H9 (cell line): ENCODE measurements at regions not wholly inside any gene's neighbourhood (a gene's known extent, or its start where the extent isn't known, plus 50 kb on each side); places are given as distances from the start of the nearest gene placed in this dataset.

Source experiments
- DNase-seq: peaks from one replicate; pipeline ENCODE4 v3.0.0-alpha.2; 2017
- H2AFZ ChIP-seq: one replicate; pipeline ENCODE4 v1.6.1; 2013; ENCODE audit warnings: mild to moderate bottlenecking, low read length, control low read depth, moderate library complexity
- H2AK5ac ChIP-seq: 2 replicates; pipeline ENCODE4 v1.6.1; 2013; ENCODE audit warnings: low read length, control low read depth, mixed read lengths; ENCODE audit not compliant: insufficient read length
- H2BK120ac ChIP-seq: one replicate; pipeline ENCODE4 v1.6.1; 2013; ENCODE audit warnings: low read depth, mild to moderate bottlenecking, low read length, control low read depth, inconsistent platforms; ENCODE audit not compliant: poor library complexity, severe bottlenecking
- H2BK12ac ChIP-seq: 2 replicates; pipeline ENCODE4 v1.6.1; 2013; ENCODE audit warnings: low read length, control low read depth, mixed read lengths, low read depth; ENCODE audit not compliant: insufficient read length
- H2BK15ac ChIP-seq: 2 replicates; pipeline ENCODE4 v1.6.1; 2013; ENCODE audit warnings: low read depth, low read length, control low read depth
- H2BK20ac ChIP-seq: one replicate; pipeline ENCODE4 v1.6.1; 2013; ENCODE audit warnings: low read depth, mild to moderate bottlenecking, low read length, control low read depth, inconsistent platforms; ENCODE audit not compliant: poor library complexity, severe bottlenecking
- H2BK5ac ChIP-seq: 2 replicates; pipeline ENCODE4 v1.6.1; 2013; ENCODE audit warnings: low read length, control low read depth, mixed read lengths; ENCODE audit not compliant: insufficient read length
- H3K14ac ChIP-seq: 2 replicates; pipeline ENCODE4 v1.6.1; 2013; ENCODE audit warnings: low read length, control low read depth; ENCODE audit not compliant: insufficient read depth
- H3K18ac ChIP-seq: 2 replicates; pipeline ENCODE4 v1.6.1; 2013; ENCODE audit warnings: low read depth, mild to moderate bottlenecking, mixed read lengths, low read length, control low read depth; ENCODE audit not compliant: insufficient read length
- H3K23ac ChIP-seq: 2 replicates; pipeline ENCODE4 v1.6.1; 2013; ENCODE audit warnings: low read length, control low read depth, mixed read lengths, low read depth; ENCODE audit not compliant: insufficient read length
- H3K23me2 ChIP-seq: 2 replicates; pipeline ENCODE4 v1.6.1; 2013; ENCODE audit warnings: low read depth, mild to moderate bottlenecking, mixed read lengths, low read length, control low read depth; ENCODE audit not compliant: insufficient read length, poor library complexity, severe bottlenecking
- H3K27ac ChIP-seq: 2 replicates; pipeline ENCODE4 v1.5.1; 2013; ENCODE audit warnings: low read length, control low read depth, mixed read lengths, low read depth; ENCODE audit not compliant: insufficient read length
- H3K27me3 ChIP-seq: 2 replicates; pipeline ENCODE4 v1.6.1; 2013; ENCODE audit warnings: low read length, control low read depth, inconsistent platforms; ENCODE audit not compliant: insufficient read depth
- H3K4ac ChIP-seq: 2 replicates; pipeline ENCODE4 v1.6.1; 2013; ENCODE audit warnings: low read depth, mild to moderate bottlenecking, control low read depth, inconsistent platforms, low read length, moderate library complexity
- H3K4me1 ChIP-seq: 2 replicates; pipeline ENCODE4 v1.6.1; 2013; ENCODE audit warnings: low read length, control low read depth, inconsistent platforms; ENCODE audit not compliant: insufficient read depth
- H3K4me2 ChIP-seq: 2 replicates; pipeline ENCODE4 v1.6.1; 2013; ENCODE audit warnings: low read length, control low read depth, mixed read lengths; ENCODE audit not compliant: insufficient read length, insufficient read depth
- H3K56ac ChIP-seq: 2 replicates; pipeline ENCODE4 v1.6.1; 2013; ENCODE audit warnings: low read depth, mild to moderate bottlenecking, mixed read lengths, low read length, control low read depth; ENCODE audit not compliant: insufficient read length
- H3K79me1 ChIP-seq: 2 replicates; pipeline ENCODE4 v1.6.1; 2013; ENCODE audit warnings: low read depth, mild to moderate bottlenecking, moderate library complexity, low read length, control low read depth, inconsistent platforms; ENCODE audit not compliant: insufficient read depth, poor library complexity, severe bottlenecking
- H3K79me2 ChIP-seq: 2 replicates; pipeline ENCODE4 v1.6.1; 2013; ENCODE audit warnings: low read length, control low read depth, inconsistent platforms; ENCODE audit not compliant: insufficient read depth
- H3K9ac ChIP-seq: 2 replicates; pipeline ENCODE4 v1.6.1; 2013; ENCODE audit warnings: low read length, control low read depth, mixed read lengths; ENCODE audit not compliant: insufficient read length; ENCODE audit errors: extremely low read depth
- H3K9me3 ChIP-seq: one replicate; pipeline ENCODE4 v1.6.1; 2013; ENCODE audit warnings: low read depth, low read length, inconsistent platforms; ENCODE audit not compliant: control insufficient read depth
- H3T11ph ChIP-seq: one replicate; pipeline ENCODE4 v1.6.1; 2013; ENCODE audit warnings: mild to moderate bottlenecking, low read length, control low read depth, inconsistent platforms
- H4K20me1 ChIP-seq: one replicate; pipeline ENCODE4 v1.6.1; 2013; ENCODE audit not compliant: control insufficient read depth, insufficient read length, insufficient read depth
- H4K5ac ChIP-seq: 2 replicates; pipeline ENCODE4 v1.6.1; 2013; ENCODE audit warnings: low read depth, mild to moderate bottlenecking, mixed read lengths, low read length, control low read depth; ENCODE audit not compliant: insufficient read length
- H4K8ac ChIP-seq: replicated peaks from 2 replicates; pipeline ENCODE4 v1.6.1; 2013; ENCODE audit warnings: low read length, control low read depth, mixed read lengths, low read depth; ENCODE audit not compliant: insufficient read length
- H4K91ac ChIP-seq: 2 replicates; pipeline ENCODE4 v1.6.1; 2013; ENCODE audit warnings: low read depth, mild to moderate bottlenecking, moderate library complexity, mixed read lengths, low read length, control low read depth; ENCODE audit not compliant: insufficient read length
- H3K27ac Mint-ChIP-seq, 3 experiments: 2 replicates in 2 of 3; 3 replicates in 1 of 3; pipeline ENCODE4 v1.8.0; 2020 to 2021; ENCODE audit warnings: mixed read lengths in 3 of 3, mild to moderate bottlenecking in 1 of 3, moderate library complexity in 1 of 3
- H3K27me3 Mint-ChIP-seq: 2 replicates; pipeline ENCODE4 v1.8.0; 2021; ENCODE audit warnings: low read depth, mild to moderate bottlenecking, moderate library complexity, mixed read lengths
- H3K36me3 Mint-ChIP-seq, 3 experiments: 2 replicates in 2 of 3; 3 replicates in 1 of 3; pipeline ENCODE4 v1.8.0; 2020 to 2021; ENCODE audit warnings: low read depth in 3 of 3, mixed read lengths in 3 of 3; ENCODE audit not compliant: insufficient read depth in 1 of 3
- H3K4me1 Mint-ChIP-seq, 2 experiments: 2 replicates each; pipeline ENCODE4 v1.8.0; 2020; ENCODE audit warnings: mixed read lengths in 2 of 2
- H3K4me3 Mint-ChIP-seq, 2 experiments: 2 replicates in 1 of 2; 3 replicates in 1 of 2; pipeline ENCODE4 v1.8.0; 2020 to 2021; ENCODE audit warnings: mild to moderate bottlenecking in 2 of 2, mixed read lengths in 2 of 2, moderate library complexity in 1 of 2
- H3K9me3 Mint-ChIP-seq, 2 experiments: 2 replicates in 1 of 2; 3 replicates in 1 of 2; pipeline ENCODE4 v1.8.0; 2020; ENCODE audit warnings: mild to moderate bottlenecking in 2 of 2, mixed read lengths in 2 of 2, moderate library complexity in 1 of 2
- CTCF ChIP-seq: fragments of 200-600 bp; sonication (generic); conservative IDR thresholded peaks from 3 replicates; pipeline ENCODE4 v1.8.0; 2021; ENCODE audit warnings: antibody characterized with exemption, mild to moderate bottlenecking
- WGBS: extraction: QIAGEN DNeasy Blood & Tissue Kit; methylation state at CpG from one replicate; pipeline ENCODE4 v1.1.7; 2013; ENCODE audit warnings: missing lambda C conversion rate, low lambda C conversion rate, mixed read lengths; ENCODE audit not compliant: insufficient read length; ENCODE audit errors: extremely low coverage; 5-methylcytosine and 5-hydroxymethylcytosine counted together

- H3K4me3 Mint-ChIP-seq = no peak overlapping the region
- no peak overlapping the region for H2AK5ac ChIP-seq
- no peak overlapping the region for H2BK20ac ChIP-seq
- H2AFZ ChIP-seq = no peak overlapping the region
- no peak overlapping the region for H4K5ac ChIP-seq
- no peaks in the 10 kb centered on the region; a peak in 2 of 7 replicates for H3K36me3 Mint-ChIP-seq
- H3K56ac ChIP-seq = no peak overlapping the region
- H3K4me1 Mint-ChIP-seq = peaks cover 0 to 4% of the 10 kb centered on the region in 2 experiments; a peak in 1 of 4 replicates
- no peak overlapping the region for H2BK5ac ChIP-seq
- DNase-seq = no peak
- no peaks in the 10 kb centered on the region for H3K79me1 ChIP-seq
- H3K27me3 Mint-ChIP-seq = no peaks in the 10 kb centered on the region
- no peaks in the 10 kb centered on the region for H3K27me3 ChIP-seq
- H3K9me3 Mint-ChIP-seq = peaks cover 0 to 2% of the 10 kb centered on the region in 2 experiments; a peak in 4 of 5 replicates
- no peak overlapping the region for H4K91ac ChIP-seq
- H3K79me2 ChIP-seq = no peaks in the 10 kb centered on the region
- no peaks in the 10 kb centered on the region for H3K23me2 ChIP-seq
- H3K4me2 ChIP-seq = no peak overlapping the region
- WGBS = no CpG with 5 or more reads among the region's 8 CpGs
- H3K4me1 ChIP-seq = no peaks in the 10 kb centered on the region
- no peak overlapping the region; a peak in 1 of 7 replicates for H3K27ac Mint-ChIP-seq
- H2BK15ac ChIP-seq = no peak overlapping the region
- no peak overlapping the region for H4K8ac ChIP-seq
- H2BK12ac ChIP-seq = no peak overlapping the region
- H2BK120ac ChIP-seq = no peak overlapping the region
- no peak overlapping the region for H3K27ac ChIP-seq
- no peak overlapping the region for H3K23ac ChIP-seq
- no peak for TF ChIP-seq CTCF
- H3K9ac ChIP-seq = no peak overlapping the region
- H3K14ac ChIP-seq = no peak overlapping the region
- no peak overlapping the region for H3K4ac ChIP-seq
- H3T11ph ChIP-seq = no peak overlapping the region
- H4K20me1 ChIP-seq = no peaks in the 10 kb centered on the region
- H3K18ac ChIP-seq = no peak overlapping the region
- H3K9me3 ChIP-seq = no peaks in the 10 kb centered on the region
These were observed 302.7 kb downstream of the PLK2 start for GRCh38 chr5:58156973-58157701.
